Osteoblast (primary cell): ENCODE measurements at regions not wholly inside any gene's neighbourhood (a gene's known extent, or its start where the extent isn't known, plus 50 kb on each side); places are given as distances from the start of the nearest gene placed in this dataset. TPM values are rescaled to one million over a fixed set of nuclear protein-coding genes. Genes with fewer than 3 reads are reported as not detected.

Source experiments
- small RNA-seq: library from RNA; depleted of rRNA; stranded (forward); fragments of <200 nt; gene quantifications from one replicate; pipeline ENCODE3, GENCODE V24; 2012

Small RNAs in the stretch of these regions (small RNA-seq; reads per million reads assigned to genes)
- not detected for gene HMGN2P47
